Peyer's patch (tissue), 4 donors: ENCODE measurements at regions not wholly inside any gene's neighbourhood (a gene's known extent, or its start where the extent isn't known, plus 50 kb on each side); places are given as distances from the start of the nearest gene placed in this dataset.

Source experiments
- CTCF ChIP-seq, 6 experiments: fragments of 450-650 bp in 4 of 6; fragments of 200-600 bp in 2 of 6; sonication (generic) in 1 of 6; IDR thresholded peaks; one replicate each; pipeline ENCODE4 v1.5.1; 2017 to 2019; ENCODE audit warnings: antibody characterized with exemption in 6 of 6, mild to moderate bottlenecking in 3 of 6, moderate library complexity in 1 of 6
- POLR2A ChIP-seq, 2 donors: fragments of 450-650 bp; IDR thresholded peaks; one replicate each; pipeline ENCODE4 v1.5.1; 2017; ENCODE audit warnings: antibody characterized with exemption in 2 of 2, mild to moderate bottlenecking in 2 of 2, moderate library complexity in 2 of 2

- TF ChIP-seq CTCF (IDR thresholded peaks at IDR 0.05) (no peak), POLR2A (IDR thresholded peaks at IDR 0.05) (no peak)
These were observed 76.5 kb upstream of the NFIA start for GRCh38 chr1:61005614-61006580.
